Activated T-cell treated with anti-CD3 and anti-CD28 coated beads, Interleukin-2, amount 50 U/mL, for 24 hours (primary cell): ENCODE measurements at regions not wholly inside any gene's neighbourhood (a gene's known extent, or its start where the extent isn't known, plus 50 kb on each side); places are given as distances from the start of the nearest gene placed in this dataset.
"Not testable (repeated sequence)": the region's sequence is repeated elsewhere in the genome, so short reads cannot be mapped to it uniquely, and the experiment has no call there.

ENCODE experiments used
- DNase-seq: peaks from one replicate; pipeline ENCODE4 v3.0.0-alpha.2; 2020
- H3K27ac Mint-ChIP-seq: 2 replicates; pipeline ENCODE4 v1.8.0; 2020; ENCODE audit warnings: mild to moderate bottlenecking, mixed read lengths
- H3K27me3 Mint-ChIP-seq: 2 replicates; pipeline ENCODE4 v1.8.0; 2020; ENCODE audit warnings: mixed read lengths
- H3K36me3 Mint-ChIP-seq: 2 replicates; pipeline ENCODE4 v1.8.0; 2020; ENCODE audit warnings: low read depth, mixed read lengths
- H3K4me1 Mint-ChIP-seq: 2 replicates; pipeline ENCODE4 v1.8.0; 2020; ENCODE audit warnings: low read depth, mixed read lengths
- H3K4me3 Mint-ChIP-seq: 2 replicates; pipeline ENCODE4 v1.8.0; 2020; ENCODE audit warnings: mild to moderate bottlenecking, moderate library complexity, mixed read lengths
- H3K9me3 Mint-ChIP-seq: 2 replicates; pipeline ENCODE4 v1.8.0; 2020; ENCODE audit warnings: mixed read lengths

DNA sequence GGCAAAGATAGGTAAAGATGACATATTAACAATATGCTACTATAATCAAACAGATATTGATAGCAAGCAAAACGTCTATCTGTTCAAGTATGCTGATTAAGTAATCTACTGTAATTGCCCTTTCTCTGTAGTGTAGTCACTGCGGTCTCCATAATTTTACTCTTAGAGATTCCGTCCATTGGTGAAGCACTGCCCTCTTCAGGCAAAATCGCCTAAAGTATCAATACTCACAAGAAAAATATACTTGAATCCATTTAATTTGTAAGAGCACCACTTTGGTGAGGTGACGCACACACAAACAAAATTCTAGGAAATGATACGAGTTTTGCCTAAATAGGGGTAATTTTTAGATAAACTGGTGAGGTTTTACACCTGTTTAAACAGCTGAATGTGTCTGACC is 434.6 kb upstream of the CHRM3 start:
- Mint-ChIP-seq H3K4me1 (no peaks in the 10 kb centered on the region), H3K27me3 (no peaks in the 10 kb centered on the region)
- DNase-seq = no peak

DNA sequence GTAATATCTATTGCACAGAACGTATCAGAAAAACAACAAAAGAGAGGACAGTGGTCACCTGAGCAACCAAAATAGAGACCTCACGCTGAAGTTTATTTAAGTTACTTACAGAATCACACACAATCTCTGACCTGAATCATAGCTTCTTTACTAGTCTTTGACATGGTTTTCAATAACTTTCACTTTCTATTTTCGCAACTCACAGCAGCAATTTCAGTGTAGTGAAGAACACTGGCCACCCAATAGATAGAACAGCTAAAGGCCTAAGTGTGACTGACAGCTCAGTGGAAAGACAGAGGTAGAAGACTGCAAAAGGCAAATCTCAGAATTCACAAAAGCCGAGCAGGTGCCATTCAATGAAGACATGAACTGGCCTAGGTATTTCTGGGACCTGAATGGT is 435.6 kb upstream of the CHRM3 start:
- H3K27me3 Mint-ChIP-seq = no peaks in the 10 kb centered on the region
- H3K36me3 Mint-ChIP-seq = no peaks in the 10 kb centered on the region
- H3K27ac Mint-ChIP-seq = no peak overlapping the region
- no peak for DNase-seq
- no peaks in the 10 kb centered on the region for H3K9me3 Mint-ChIP-seq
- no peak overlapping the region for H3K4me3 Mint-ChIP-seq
- H3K4me1 Mint-ChIP-seq = no peaks in the 10 kb centered on the region

More for the DNA sequence above, 434.6 kb upstream of the CHRM3 start:
- peaks cover 1% of the 10 kb centered on the region for H3K9me3 Mint-ChIP-seq
- no peaks in the 10 kb centered on the region for H3K36me3 Mint-ChIP-seq
- H3K27ac Mint-ChIP-seq = no peak overlapping the region
- H3K4me3 Mint-ChIP-seq = no peak overlapping the region

DNA sequence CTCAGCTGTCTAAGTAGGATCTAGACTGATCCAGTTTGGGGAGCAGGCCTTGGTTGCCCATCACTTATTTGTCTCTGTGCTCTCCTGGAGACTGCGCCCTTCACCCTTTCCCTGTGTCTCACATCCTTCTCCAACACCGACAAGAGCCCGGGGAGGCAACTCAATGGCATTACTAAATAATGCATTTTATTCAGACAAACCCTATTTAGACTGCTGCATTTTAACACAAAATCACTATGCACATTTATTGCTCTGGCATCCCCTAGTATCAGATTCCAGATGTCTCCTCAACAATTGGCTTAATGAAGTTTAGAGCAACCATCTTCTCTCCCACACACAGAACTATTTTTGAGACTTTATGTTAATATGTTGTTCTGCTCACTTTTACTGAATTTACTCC is 436.4 kb upstream of the CHRM3 start:
- no peak overlapping the region for H3K4me3 Mint-ChIP-seq
- DNase-seq = no peak
- H3K4me1 Mint-ChIP-seq = no peaks in the 10 kb centered on the region
- H3K9me3 Mint-ChIP-seq = no peaks in the 10 kb centered on the region
- H3K36me3 Mint-ChIP-seq = no peaks in the 10 kb centered on the region
- no peaks in the 10 kb centered on the region for H3K27me3 Mint-ChIP-seq
- no peak overlapping the region for H3K27ac Mint-ChIP-seq

DNA sequence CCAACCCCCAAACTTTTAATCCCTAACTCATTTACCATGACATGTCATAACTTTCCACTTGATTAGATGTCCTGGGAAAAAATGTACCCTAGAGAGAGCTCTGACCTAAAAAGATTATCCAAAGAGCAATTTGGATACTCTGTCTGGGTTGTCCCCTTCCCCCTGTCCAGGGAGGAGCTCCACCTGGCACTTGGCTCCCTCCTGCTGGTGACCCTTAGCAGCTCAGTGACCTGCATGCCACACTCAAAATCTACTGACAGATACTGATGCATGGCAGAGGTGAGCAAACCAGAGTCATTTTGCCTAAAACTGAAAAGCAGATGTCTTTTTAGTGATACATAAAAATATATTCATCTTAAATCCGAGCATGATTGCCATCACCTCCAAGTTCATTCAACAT is 442.3 kb upstream of the CHRM3 start:
- no peak for DNase-seq
- Mint-ChIP-seq H3K4me3 (no peak overlapping the region), H3K27me3 (no peaks in the 10 kb centered on the region), H3K4me1 (no peaks in the 10 kb centered on the region), H3K9me3 (peaks cover 9% of the 10 kb centered on the region), H3K27ac (no peak overlapping the region), H3K36me3 (no peaks in the 10 kb centered on the region)

DNA sequence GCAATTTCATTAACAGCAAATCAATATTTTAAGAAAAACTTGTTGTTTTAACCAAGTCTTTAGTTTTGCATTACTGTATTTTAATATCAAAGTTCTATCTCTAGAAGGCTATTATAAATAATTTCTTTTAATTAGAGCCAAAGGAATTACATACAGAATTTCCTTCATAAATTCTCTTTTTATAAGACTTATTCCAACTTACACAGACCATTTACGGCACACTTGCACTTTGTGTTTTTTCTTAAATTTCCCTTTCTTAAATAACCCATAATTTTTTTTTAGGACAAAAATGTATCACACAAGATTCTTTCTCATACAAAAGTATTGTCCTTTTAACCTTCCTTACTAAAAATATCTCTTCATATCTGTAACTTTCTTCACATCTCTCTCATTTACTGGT is 458.5 kb upstream of the CHRM3 start:
- DNase-seq = no peak
- Mint-ChIP-seq H3K9me3 (peaks cover 10% of the 10 kb centered on the region), H3K36me3 (no peaks in the 10 kb centered on the region), H3K27me3 (no peaks in the 10 kb centered on the region), H3K27ac (no peak overlapping the region), H3K4me3 (no peak overlapping the region), H3K4me1 (no peaks in the 10 kb centered on the region)

DNA sequence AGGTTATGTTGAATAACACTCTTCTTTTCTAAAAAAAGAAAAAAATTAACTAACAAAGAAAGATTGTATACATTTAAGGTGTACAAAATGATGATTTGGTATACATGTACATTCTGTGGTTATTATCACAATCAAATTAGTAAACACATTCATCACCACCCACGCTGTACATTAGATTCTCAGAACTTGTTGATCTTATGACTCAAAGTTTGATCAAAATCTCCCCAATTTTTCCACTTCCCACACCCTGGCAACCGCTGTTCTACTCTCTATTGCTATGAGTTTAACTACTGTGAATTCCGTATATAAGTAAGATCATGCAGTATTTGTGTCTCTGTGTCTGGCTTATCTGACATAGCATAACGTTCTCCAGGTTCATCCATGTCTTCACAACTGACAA is 469.5 kb upstream of the CHRM3 start:
- DNase-seq = no peak
- no peaks in the 10 kb centered on the region for H3K4me1 Mint-ChIP-seq
- no peaks in the 10 kb centered on the region for H3K27me3 Mint-ChIP-seq
- H3K36me3 Mint-ChIP-seq = no peaks in the 10 kb centered on the region
- no peak overlapping the region for H3K4me3 Mint-ChIP-seq
- H3K27ac Mint-ChIP-seq = no peak overlapping the region
- H3K9me3 Mint-ChIP-seq = peaks cover 4% of the 10 kb centered on the region

DNA sequence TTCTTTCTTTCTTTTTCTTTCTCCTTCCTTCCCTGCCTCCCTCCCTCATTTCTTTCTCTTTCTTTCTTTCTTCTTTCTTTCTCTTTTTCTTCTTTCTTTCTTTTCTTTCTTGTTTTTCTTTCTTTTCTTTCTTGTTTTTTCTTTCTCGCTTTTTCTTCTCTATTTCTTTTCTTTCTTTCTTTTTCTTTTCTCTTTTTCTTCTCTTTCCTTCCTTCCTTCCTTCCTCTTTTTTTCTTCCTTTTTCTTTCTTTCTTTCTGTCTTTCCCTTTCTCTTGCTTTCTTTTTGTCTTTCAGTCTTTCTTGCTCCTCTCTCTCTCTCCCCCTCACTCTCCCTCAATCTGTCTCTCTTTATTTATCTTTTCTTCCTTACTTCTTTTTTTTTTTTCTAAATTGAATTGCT is 472.0 kb upstream of the CHRM3 start:
- no peaks in the 10 kb centered on the region for H3K27me3 Mint-ChIP-seq
- no peaks in the 10 kb centered on the region for H3K4me1 Mint-ChIP-seq
- H3K36me3 Mint-ChIP-seq = no peaks in the 10 kb centered on the region

DNA sequence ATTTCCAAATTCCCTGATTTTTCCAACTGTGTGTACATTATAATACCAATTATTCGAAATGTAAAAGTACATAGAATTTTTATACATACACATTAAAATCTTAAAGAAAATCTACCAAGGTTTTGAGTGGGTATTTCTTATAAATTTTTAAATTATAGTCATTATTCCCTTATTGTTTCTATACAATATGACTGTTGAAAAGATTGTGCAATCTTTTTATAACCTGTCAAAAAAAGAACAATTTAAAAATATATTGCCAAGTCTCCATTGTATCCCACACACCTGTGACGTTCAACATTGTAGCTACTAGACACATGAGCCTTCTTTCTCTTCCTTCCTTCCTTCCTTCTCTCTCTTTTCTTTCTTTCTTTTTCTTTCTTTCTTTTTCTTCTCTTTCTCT is 473.2 kb upstream of the CHRM3 start:
- H3K9me3 Mint-ChIP-seq = peaks cover 3% of the 10 kb centered on the region
- H3K4me3 Mint-ChIP-seq = no peak overlapping the region
- H3K27ac Mint-ChIP-seq = no peak overlapping the region
- no peaks in the 10 kb centered on the region for H3K36me3 Mint-ChIP-seq
- DNase-seq = no peak
- no peaks in the 10 kb centered on the region for H3K27me3 Mint-ChIP-seq
- no peaks in the 10 kb centered on the region for H3K4me1 Mint-ChIP-seq

More for the DNA sequence above, 472.0 kb upstream of the CHRM3 start:
- Mint-ChIP-seq H3K27ac (no peak overlapping the region), H3K4me3 (no peak overlapping the region), H3K9me3 (peaks cover 7% of the 10 kb centered on the region)
- no peak for DNase-seq

DNA sequence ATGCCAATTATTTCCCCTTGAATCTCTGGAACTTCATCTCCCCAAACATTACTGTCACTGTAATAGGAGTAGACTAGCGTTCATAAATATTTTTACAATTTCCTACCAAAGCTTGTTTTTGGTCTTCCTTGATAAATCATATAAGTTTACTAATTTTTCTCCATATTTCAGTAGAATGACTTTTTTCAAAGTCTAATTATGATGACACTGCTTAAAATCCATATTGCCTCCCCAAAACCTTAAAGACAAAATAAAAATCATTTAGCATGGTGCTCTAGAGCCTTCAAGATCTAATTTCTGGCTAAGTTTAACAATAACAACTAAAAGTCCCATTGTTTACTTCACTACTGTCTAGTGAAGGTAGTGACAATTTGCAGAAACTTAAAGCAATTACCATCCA is 474.2 kb upstream of the CHRM3 start:
- DNase-seq = no peak
- Mint-ChIP-seq H3K27ac (no peak overlapping the region), H3K9me3 (peaks cover 7% of the 10 kb centered on the region), H3K4me3 (no peak overlapping the region), H3K36me3 (no peaks in the 10 kb centered on the region), H3K27me3 (no peaks in the 10 kb centered on the region), H3K4me1 (no peaks in the 10 kb centered on the region)

DNA sequence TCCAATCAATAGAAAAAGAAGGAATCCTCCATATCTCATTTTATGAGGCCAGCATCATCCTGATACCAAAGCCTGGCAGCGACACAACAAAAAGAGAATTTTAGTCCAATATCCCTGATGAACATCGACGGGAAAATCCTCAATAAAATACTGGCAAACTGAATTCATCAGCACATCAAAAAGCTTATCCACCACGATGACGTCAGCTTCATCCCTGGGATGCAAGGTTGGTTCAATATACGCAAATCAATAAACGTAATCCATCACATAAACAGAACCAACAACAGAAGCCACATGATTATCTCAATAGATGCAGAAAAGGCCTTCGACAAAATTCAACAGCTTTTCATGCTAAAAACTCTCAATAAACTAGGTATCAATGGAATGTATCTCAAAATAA is 483.6 kb upstream of the CHRM3 start:
- H3K4me3 Mint-ChIP-seq, H3K4me1 Mint-ChIP-seq, DNase-seq, H3K27ac Mint-ChIP-seq, H3K27me3 Mint-ChIP-seq, H3K36me3 Mint-ChIP-seq: not testable (repeated sequence)
- H3K9me3 Mint-ChIP-seq = peaks cover 22% of the 10 kb centered on the region

DNA sequence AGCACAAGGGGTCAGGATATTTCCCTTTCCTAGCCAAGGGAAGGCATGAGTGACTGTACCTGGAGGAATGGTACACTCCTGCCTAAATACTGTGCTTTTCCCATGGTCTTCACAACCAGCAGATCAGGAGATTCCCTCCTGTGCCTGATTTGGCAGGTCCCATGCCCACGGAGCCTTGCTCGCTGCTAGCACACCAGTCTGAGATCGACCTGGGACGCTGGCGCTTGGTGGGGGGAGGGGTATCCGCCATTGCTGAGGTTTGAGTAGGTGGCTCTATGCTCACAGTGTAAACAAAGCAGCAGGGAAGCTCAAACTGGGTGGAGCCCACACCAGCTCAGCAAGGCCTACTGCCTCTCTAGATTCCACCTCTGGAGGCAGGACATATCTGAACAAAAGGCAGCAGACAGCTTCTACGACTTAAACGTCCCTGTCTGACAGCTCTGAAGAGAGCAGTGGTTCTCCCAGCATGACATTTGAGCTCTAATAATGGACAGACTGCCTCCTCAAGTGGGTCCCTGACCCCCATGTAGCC is 486.0 kb upstream of the CHRM3 start:
- peaks cover 16% of the 10 kb centered on the region for H3K9me3 Mint-ChIP-seq
- no peaks in the 10 kb centered on the region for H3K4me1 Mint-ChIP-seq

DNA sequence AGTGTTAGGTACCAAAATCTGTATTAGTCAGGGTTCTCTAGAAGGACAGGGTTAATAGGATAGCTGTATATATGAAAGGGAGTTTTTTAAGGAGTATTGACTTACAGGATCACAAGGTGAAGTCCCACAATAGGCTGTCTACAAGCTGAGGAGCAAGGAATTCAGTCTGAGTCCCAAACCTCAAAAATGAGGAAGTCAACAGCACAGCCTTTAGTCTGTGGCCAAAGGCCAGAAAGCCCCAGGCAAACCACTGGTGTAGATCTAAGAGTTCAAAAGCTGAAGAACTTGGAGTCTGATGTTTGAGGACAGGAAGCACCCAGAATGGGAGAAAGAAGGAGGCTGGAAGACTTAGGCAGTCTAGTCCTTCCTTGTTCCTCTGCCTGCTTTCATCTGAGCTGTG is 487.5 kb upstream of the CHRM3 start:
- no peak overlapping the region for H3K4me3 Mint-ChIP-seq
- no peak for DNase-seq
- no peaks in the 10 kb centered on the region for H3K36me3 Mint-ChIP-seq
- H3K4me1 Mint-ChIP-seq = no peaks in the 10 kb centered on the region
- H3K27me3 Mint-ChIP-seq = no peaks in the 10 kb centered on the region
- H3K9me3 Mint-ChIP-seq = peaks cover 18% of the 10 kb centered on the region
- H3K27ac Mint-ChIP-seq = no peak overlapping the region

More for the DNA sequence above, 486.0 kb upstream of the CHRM3 start:
- no peak for DNase-seq
- Mint-ChIP-seq H3K27me3 (no peaks in the 10 kb centered on the region), H3K36me3 (no peaks in the 10 kb centered on the region), H3K4me3 (no peak overlapping the region), H3K27ac (no peak overlapping the region)

DNA sequence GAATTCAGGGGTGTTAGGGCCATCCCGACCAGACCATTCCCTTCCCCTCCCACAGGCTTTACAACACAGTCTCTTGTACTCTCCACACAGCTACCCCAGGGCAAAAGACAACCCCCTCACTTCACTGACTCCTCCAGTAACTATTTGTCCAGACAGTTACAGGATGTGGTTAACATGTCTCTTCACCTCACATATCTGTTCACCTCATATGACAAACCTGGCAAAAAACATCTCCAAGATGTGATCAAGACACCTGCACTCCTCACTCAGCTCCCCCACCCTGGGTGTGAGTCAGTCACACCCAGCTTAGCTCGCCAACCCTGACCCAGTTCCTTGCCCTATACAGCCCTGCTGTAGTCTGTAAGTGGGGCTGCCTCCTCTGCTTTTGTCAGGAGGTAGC is 490.5 kb upstream of the CHRM3 start:
- H3K4me1 Mint-ChIP-seq = no peaks in the 10 kb centered on the region
- no peaks in the 10 kb centered on the region for H3K27me3 Mint-ChIP-seq
- no peak overlapping the region for H3K27ac Mint-ChIP-seq
- no peaks in the 10 kb centered on the region for H3K36me3 Mint-ChIP-seq
- peaks cover 5% of the 10 kb centered on the region for H3K9me3 Mint-ChIP-seq
- DNase-seq = no peak
- no peak overlapping the region for H3K4me3 Mint-ChIP-seq

DNA sequence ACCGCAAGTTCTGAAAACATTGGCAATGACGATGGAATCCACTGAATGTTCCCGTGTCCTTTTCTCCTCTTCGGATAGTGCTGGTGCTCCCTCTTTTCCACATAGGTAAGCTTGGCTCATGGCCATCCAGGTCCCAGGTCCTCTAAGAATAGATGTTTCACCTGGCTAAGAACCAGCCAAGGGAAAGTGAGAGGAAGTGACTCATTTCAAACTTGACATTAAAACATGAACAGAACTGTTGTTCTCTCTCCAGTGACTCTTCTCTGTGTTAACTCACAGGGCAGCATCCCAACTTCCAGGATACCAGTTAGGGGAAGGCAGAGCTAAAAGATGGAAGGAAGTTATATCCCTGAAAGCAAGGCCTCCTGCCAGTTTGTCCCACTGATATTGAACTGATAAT is 493.8 kb upstream of the CHRM3 start:
- Mint-ChIP-seq H3K4me3 (no peak overlapping the region), H3K36me3 (no peaks in the 10 kb centered on the region), H3K27me3 (no peaks in the 10 kb centered on the region)

DNA sequence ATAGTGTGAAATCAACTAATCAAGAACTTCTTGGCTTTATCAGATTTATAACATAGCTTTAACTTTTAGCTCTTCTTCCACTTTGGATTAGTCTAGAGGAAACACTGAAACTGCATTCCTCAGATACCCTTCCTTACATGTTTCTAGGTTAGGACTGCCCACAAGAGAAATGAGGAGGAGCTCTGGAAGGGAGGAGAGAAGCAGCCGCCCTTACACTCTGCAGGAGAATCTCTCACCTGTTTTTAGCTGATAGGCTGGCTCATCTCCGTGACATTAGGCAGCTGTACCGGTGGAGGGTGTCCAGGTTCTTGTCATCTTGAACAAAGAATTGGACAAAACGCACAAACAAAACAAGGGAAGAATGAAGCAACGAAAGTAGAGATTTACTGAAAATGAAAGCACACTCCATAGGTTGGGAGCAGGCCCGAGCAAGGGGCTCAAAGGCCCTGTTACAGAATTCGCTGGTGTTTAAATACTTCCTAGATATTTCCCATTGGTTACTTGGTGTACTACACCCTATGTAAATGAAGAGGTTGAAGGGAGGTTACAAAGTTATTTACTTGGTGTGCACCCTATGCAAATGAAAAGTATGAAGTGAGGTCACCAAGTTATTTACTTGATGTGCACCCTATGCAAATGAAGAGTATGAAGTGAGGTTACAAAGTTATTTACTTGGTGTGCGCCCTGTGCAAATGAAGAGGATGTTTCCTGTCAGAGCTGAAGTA is 524.9 kb upstream of the CHRM3 start:
- Mint-ChIP-seq H3K4me3 (no peak overlapping the region), H3K27me3 (no peaks in the 10 kb centered on the region), H3K36me3 (no peaks in the 10 kb centered on the region), H3K9me3 (peaks cover 4% of the 10 kb centered on the region), H3K27ac (no peak overlapping the region), H3K4me1 (no peaks in the 10 kb centered on the region)
- DNase-seq = no peak

More for the DNA sequence above, 493.8 kb upstream of the CHRM3 start:
- no peak for DNase-seq
- Mint-ChIP-seq H3K27ac (no peak overlapping the region), H3K9me3 (peaks cover 2% of the 10 kb centered on the region), H3K4me1 (no peaks in the 10 kb centered on the region)

DNA sequence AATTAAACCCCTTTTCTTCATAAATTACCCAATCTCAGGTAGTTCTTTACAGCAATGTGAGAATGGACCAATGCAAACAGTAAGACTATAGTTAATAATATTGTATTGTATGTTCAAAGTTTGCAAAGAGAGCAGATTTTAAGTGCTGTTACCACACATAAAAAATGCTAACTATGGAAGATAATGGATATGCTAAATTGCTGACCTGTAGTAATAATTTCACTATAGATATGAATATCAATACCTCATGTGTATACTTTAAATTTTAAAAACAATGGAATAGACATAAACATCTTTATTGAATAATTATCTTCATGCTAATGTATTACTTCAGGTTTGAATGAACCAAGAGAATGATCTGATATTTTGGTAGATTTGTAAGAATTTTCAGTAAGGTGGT is 552.4 kb upstream of the CHRM3 start:
- Mint-ChIP-seq H3K36me3 (no peaks in the 10 kb centered on the region), H3K27me3 (no peaks in the 10 kb centered on the region), H3K4me1 (no peaks in the 10 kb centered on the region), H3K4me3 (no peak overlapping the region), H3K9me3 (peaks cover 24% of the 10 kb centered on the region), H3K27ac (no peak overlapping the region)
- DNase-seq = no peak
